Fibroblast of villous mesenchyme (primary cell): ENCODE measurements at regions not wholly inside any gene's neighbourhood (a gene's known extent, or its start where the extent isn't known, plus 50 kb on each side); places are given as distances from the start of the nearest gene placed in this dataset.

Source experiments
- DNase-seq: peaks from one replicate; pipeline ENCODE4 v3.0.0-alpha.2; 2010; ENCODE audit warnings: low read depth
- H3K4me3 ChIP-seq: 2 replicates; pipeline ENCODE4 v1.5.1; 2011; ENCODE audit warnings: low read depth, mild to moderate bottlenecking, low read length
- TF ChIP-seq, protein P1 (sequence below): IDR thresholded peaks from 2 replicates; pipeline ENCODE4 v1.5.1; 2012; ENCODE audit warnings: low read depth, mild to moderate bottlenecking, low read length; ENCODE audit not compliant: insufficient read depth

DNA sequence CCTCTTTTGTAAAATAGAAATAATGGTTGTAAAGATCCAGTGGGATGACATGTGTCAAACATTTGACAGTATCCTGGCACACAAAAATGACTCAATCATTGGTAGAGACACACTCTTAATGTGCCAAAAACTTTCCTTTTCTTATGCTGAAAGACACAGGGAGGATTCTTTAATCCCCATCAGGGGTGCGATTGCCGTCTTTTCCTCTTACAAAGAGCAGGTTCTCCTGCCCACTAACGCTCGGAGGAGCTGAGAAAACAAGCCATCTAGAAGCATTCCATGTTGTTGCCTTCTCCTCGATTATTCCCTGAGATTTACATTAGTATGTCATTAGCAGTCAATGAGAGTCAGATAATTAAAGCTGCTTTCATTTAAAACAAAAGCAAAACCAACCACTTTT lies 342.6 kb upstream of the CCNH start:
- DNase-seq = no peak
- no peak overlapping the region for H3K4me3 ChIP-seq
- TF ChIP-seq, protein P1, sequence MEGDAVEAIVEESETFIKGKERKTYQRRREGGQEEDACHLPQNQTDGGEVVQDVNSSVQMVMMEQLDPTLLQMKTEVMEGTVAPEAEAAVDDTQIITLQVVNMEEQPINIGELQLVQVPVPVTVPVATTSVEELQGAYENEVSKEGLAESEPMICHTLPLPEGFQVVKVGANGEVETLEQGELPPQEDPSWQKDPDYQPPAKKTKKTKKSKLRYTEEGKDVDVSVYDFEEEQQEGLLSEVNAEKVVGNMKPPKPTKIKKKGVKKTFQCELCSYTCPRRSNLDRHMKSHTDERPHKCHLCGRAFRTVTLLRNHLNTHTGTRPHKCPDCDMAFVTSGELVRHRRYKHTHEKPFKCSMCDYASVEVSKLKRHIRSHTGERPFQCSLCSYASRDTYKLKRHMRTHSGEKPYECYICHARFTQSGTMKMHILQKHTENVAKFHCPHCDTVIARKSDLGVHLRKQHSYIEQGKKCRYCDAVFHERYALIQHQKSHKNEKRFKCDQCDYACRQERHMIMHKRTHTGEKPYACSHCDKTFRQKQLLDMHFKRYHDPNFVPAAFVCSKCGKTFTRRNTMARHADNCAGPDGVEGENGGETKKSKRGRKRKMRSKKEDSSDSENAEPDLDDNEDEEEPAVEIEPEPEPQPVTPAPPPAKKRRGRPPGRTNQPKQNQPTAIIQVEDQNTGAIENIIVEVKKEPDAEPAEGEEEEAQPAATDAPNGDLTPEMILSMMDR = no peak

DNA sequence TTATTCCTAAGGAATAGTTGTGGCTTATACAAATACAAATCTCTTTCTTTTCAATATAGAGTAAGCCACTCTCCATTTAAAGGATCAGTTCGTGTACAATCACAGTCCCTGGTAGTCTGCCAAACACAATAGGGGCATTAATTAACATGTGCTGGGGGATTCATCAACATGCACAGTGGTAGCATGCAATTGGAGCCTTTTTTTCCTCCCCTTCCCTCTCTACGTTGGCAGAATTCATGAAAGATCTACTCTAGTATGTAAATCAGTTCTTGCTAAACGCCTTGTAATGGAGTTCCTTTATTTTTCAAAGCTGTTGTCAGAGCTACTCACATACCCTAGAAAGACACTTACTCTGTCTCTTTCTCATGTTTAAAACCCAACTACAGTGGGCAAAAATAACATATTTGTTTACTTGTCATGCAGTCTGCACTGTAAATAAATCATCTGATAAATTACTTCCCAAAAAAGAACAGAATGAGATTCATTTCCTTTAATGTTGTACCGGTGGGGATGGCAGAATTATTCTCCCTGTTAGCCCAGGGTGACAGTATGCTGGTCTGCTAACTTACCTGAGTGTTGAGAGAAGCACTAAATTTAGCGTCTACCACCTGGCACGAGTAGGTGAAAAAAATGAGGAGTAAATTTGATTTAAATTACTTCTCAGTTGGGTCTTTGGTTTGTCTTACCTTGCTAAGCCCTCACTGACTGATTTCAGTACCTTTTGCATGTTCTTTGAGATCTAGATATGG lies 341.5 kb upstream of the CCNH start:
- no peak for DNase-seq
- TF ChIP-seq, protein P1 = no peak
- H3K4me3 ChIP-seq = no peak overlapping the region

DNA sequence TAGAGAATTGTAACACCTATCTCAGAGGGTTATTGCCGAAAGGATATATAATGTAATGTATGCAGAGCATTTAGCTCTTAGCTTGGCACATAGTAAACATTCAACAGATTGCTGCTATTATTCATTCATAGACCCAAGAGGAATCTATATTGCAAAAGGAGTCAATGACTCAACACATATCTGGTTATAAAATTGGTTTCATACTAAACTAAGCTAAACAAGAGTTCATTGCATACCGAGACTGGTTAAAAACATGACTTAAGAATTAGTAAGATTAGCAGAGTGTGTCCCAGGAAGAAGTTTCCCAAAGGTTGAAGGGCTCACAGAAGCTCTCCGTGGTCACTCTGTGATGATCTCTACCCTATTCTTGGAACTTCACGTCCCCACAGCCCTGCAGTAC lies 339.6 kb upstream of the CCNH start:
- no peak overlapping the region for H3K4me3 ChIP-seq
- DNase-seq = no peak

DNA sequence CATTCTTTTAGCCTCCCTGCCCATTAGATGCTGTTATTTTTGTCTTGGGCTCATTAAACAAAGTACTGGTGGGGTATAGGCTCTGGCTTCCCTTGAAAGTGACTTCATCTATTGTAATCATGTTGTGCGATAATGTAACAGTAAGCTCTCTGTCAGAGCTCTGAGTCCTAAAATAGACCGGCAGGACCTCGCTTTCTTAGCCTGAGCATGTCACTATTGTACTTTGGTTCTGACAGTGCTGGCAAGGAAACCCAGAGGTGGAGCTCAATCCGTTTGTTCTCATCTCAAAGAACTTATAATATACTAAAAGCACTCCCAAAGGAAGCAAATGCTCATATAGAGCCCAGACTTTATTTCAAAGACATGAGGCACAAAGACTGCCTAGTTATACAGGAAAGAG lies 339.1 kb upstream of the CCNH start:
- H3K4me3 ChIP-seq = no peak overlapping the region
- TF ChIP-seq, protein P1 = no peak
- no peak for DNase-seq

More for the DNA sequence above, 339.6 kb upstream of the CCNH start:
- TF ChIP-seq, protein P1 = no peak

DNA sequence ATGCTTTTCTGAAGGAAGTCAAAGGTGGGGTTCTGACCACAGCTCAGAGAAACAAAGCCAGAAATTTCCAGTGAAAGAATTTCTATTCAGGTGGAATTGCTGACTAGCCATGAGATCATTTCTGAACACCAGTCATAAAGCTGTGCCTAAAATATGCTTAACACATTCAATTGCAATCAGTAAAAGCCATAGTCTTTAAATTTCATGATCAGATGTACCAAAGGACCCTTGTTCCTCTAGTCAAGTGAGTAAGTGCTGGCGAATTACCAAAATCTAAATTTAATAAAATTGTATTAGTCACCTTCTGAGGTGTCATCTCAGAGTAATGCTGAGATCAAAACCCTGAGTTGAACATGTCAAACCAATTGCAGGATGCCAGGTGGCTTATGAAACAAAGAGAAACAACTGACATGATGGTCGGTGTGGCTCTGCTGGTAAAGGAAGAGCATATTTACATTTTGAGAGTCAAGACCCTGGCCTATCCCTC lies 334.2 kb upstream of the CCNH start:
- TF ChIP-seq, protein P1 = no peak
- no peak overlapping the region for H3K4me3 ChIP-seq
- DNase-seq = no peak

DNA sequence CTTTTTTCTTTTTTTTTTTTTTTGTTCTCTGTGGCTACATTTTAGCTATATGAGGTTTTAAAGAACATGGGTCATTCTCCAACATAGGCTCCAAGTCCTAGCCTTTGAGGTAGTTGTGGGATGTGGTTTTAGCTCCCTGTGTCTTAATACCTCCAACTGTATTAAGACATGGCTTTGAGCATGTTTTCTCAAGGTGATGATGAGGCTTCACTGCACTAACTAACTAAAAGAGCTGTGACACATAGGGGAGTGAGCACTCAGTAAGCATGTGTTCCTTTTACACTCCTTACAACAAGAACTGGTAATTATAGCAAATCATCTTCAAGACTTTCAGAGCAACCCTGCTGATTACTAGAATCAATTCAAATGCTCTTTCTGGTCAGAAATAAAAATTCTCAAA lies 333.6 kb upstream of the CCNH start:
- TF ChIP-seq, protein P1 = no peak
- H3K4me3 ChIP-seq = no peak overlapping the region
- DNase-seq = no peak

DNA sequence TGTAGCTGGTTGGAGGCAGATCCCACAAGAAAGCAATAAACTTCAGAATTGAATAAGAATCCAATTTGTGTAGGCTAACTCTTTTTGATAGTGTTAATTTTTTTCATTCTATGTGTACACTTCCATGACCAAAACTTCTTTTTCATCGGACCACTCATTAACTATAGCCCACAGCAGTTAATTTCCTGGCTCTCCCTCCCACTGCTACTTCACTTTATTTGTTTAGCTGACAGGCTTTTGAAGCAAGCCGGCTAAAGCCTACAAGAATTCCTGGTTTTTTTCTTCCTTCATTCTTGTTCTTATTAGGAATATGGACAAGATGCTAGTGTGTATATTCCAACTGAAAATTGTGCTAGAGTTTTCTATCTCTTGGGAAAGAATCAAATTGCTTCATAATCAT lies 329.2 kb upstream of the CCNH start:
- TF ChIP-seq, protein P1 = no peak
- no peak for DNase-seq
- H3K4me3 ChIP-seq = no peak overlapping the region
